ENCODE measurements at regions not wholly inside any gene's neighbourhood (a gene's known extent, or its start where the extent isn't known, plus 50 kb on each side); places are given as distances from the start of the nearest gene placed in this dataset.
"Not testable (repeated sequence)": the region's sequence is repeated elsewhere in the genome, so short reads cannot be mapped to it uniquely, and the experiment has no call there.

DNA sequence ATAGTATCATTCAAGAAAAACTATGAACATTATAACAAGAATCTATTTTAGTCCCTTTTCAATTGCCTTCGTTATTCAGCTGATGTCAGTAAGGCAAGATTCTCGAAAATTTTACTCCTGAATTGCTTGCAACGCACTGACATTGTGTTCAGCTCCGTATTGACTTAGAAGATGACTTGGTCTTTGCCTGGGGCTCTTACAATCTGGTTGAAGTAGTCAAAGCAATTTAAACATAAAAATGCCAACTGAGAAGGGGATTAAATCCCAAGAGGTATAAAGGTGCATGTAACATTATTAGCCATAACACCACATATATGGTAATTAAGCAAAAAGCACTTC, 507.1 kb downstream of the CENPC start:
- DNase-seq (ENCODE audit: low read depth) = no peak

DNA sequence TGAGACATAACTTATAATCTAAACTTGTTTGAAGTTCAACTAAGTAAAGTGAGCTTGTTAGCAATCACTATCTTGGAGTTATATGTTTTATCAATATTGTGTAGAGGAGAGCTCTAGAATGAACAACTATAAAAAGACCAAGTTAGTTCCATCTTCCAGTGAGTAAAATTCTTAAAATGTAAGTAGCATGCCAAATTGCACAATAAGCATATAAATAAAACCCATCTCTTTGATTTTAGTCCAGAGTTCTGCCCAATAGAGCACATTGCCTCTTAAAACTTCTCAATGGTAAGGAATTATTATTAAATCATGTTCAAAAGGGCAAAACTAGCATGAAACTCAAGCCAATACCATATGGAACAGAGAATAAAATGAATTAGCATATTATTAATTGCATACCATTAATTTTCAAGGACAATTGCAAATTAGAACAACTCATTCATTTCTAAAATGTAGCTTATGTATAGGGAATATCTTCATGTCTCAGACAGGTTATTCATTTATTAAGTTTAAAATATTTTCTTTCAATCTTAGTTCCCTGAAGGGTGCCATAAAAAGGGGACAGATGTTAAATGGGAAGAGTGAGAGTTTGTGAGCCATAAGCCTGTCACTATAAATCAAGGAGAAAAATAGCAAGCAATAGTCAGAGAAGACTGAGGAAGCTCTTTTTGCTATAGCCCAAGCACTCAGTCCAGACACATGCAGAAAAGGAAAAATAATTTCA, 507.6 kb downstream of the CENPC start:
- DNase-seq (ENCODE audit: low read depth) = no peak

DNA sequence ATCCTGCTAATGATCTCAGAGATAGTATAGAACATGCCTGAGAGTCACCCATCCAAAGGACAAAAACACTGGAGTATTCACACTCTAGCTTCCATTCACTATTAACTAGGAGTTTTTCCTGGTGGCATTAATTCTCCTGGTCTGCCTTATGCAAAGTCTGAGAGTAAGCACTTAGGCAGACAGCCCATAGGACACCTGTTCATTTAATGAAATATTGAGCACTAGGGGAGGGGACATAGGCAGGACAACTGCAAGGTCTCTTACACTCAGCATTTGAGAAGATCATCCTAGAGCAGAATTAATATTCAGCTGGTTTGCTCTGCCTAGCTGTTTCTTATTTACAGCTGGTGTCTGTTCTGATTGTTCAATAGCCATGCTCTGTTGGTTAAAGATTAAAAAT, 508.5 kb downstream of the CENPC start:
- DNase-seq (ENCODE audit: low read depth) = no peak

GRCh38 chr4:67035986-67036385, 509.3 kb downstream of the CENPC start:
- DNase-seq (ENCODE audit: low read depth) = peak; percentile 73

GRCh38 chr4:67035501-67035900, 509.8 kb downstream of the CENPC start:
- peak; percentile 94 for DNase-seq (ENCODE audit: low read depth)

- DNase-seq (ENCODE audit: low read depth) = no peak
These were observed 514.7 kb downstream of the CENPC start for GRCh38 chr4:67030636-67031035.

GRCh38 chr4:67020438-67020797, 524.9 kb downstream of the CENPC start:
- no peak for DNase-seq (ENCODE audit: low read depth)

DNA sequence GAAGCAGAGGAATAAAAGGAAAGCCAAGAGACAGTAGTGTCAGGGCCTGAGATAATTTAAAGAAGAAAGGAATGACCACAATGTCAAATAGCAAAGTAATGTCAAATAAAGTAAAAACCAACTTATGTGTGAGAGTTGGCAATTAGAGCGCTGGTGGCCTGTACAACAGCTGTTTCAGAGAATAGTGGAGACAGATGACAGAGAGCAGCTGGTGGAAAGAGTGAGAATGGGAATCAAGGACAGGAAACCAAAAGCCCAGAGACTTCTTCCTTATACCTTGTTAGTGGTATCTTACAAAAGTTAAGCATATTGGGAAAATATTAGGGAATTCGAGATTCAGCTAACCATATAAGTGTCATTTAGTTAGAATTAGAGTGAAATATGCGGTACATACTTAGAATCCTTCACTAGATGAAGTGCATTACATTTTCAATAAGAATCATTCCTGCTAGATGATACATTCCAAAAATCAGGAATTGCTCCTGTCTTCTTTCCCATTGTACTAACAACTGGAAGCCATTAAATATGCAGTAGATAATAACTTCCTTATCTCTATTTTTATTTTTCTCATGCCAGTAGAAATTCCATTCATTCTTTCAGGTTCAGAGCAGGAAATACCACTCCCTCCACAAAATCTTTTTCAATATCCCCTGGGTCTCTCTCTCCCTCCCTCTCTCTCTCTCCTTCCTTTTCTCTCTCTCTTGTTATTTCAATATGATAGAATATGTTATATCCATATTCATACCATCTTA, 525.4 kb downstream of the CENPC start:
- peak; percentile 7 for DNase-seq (ENCODE audit: low read depth)

- no peak for DNase-seq (ENCODE audit: low read depth)
These were observed 530.7 kb downstream of the CENPC start for GRCh38 chr4:67014592-67014991.

- no peak for DNase-seq (ENCODE audit: low read depth)
These were observed 538.5 kb downstream of the CENPC start for GRCh38 chr4:67006791-67007190.

- peak; percentile 12 for DNase-seq (ENCODE audit: low read depth)
These were observed 553.8 kb downstream of the CENPC start for GRCh38 chr4:66991521-66991920.

- no peak for DNase-seq (ENCODE audit: low read depth)
These were observed 570.6 kb downstream of the CENPC start for GRCh38 chr4:66974665-66975064.

DNA sequence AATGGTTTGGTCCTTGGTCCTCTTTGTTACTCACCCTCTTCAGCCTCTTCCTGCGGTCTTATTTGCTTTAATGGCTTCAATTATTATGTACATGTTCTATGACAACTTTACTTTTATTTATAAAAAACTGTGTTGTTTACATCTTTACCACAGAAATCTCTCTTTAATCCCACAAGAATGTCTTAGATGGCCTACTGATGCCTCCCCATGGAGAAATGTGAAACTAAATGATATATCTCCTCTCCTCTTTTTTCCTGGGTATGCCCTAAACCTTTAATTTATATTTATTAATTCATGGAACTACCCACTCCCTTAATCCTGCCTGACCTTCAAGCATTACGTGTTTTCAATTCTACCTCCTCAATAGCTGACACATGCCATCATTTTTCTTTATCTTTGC, 573.2 kb downstream of the CENPC start:
- peak; percentile 7 for DNase-seq (ENCODE audit: low read depth)

- no peak for DNase-seq (ENCODE audit: low read depth)
These were observed 580.8 kb downstream of the CENPC start for GRCh38 chr4:66964467-66964866.

DNA sequence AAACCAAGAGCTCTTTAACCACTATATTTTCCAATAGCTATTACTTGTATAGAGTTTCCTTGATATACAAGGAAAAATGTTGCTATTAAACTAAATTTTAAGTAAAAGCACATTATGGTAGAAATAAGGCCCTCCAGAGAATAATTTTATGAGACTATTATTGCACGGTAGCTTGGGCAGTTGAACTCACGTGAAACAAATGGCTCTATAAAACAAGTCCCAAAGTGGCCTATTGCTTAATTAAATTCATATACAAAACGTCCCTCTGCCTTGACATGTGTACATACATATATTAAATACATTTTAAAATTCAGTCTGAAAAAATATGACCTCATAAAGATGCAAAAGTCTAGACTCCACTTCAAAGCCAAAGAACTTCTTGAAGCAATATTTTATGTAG, 582.2 kb downstream of the CENPC start:
- DNase-seq (ENCODE audit: low read depth) = no peak

DNA sequence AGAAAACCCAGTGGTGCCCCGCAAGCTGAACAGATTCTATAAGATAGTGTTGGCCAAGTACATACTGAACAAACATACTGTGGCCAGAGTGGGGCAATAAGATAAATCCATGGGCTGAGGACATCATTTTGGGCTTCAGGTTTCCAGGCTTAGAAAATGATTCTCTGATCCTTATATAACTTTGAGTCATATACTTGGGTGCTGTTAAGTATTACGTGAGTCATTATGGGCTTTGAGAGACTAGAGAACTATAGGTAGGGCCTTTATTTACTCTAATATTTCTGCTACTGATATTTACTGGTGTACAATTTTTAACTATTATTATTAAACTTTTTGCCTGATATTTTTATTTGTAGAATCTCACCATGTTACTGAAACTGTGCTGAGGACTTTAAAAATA, 586.1 kb downstream of the CENPC start:
- DNase-seq (ENCODE audit: low read depth) = no peak

DNA sequence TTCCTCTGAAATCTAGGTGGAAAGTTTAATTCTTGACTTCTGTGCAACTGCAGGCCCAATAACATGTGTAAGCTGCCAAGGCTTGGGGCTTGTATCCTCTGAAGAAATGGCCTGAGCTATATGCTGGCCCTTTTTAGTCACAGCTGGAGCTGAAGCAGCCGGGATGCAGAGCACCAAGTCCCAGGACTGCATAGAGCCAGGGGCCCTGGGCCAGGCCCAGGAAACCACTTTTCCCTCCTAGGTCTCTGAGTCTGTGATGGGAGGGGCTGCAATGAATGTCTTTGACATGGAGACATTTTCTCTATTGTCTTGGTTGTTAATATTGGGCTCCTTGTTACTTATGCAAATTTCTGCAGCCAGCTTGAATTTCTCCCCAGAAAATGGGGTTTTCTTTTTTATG, 588.5 kb downstream of the CENPC start:
- no peak for DNase-seq (ENCODE audit: low read depth)

DNA sequence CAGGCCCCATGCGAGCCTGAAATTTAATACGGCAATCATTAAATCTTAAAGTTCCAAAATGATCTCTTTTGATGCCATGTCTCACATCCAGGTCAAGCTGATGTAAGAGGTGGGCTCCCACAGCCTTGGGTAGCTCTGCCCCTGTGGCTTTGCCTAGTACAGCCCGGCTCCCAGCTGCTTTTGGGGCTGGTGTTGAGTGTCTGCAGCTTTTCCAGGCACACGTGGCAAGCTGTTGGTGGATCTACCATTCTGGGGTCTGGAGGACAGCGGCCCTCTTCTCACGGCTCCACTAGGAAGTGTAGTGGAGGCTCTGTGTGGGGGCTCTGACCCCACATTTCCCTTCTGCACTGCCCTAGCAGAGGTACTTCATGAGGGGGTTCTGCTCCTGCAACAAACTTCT, 588.9 kb downstream of the CENPC start:
- DNase-seq (ENCODE audit: low read depth) = no peak

GRCh38 chr4:66955784-66956183, 589.5 kb downstream of the CENPC start:
- no peak for DNase-seq (ENCODE audit: low read depth)

GRCh38 chr4:66949419-66949818, 595.9 kb downstream of the CENPC start:
- DNase-seq (ENCODE audit: low read depth) = no peak

DNA sequence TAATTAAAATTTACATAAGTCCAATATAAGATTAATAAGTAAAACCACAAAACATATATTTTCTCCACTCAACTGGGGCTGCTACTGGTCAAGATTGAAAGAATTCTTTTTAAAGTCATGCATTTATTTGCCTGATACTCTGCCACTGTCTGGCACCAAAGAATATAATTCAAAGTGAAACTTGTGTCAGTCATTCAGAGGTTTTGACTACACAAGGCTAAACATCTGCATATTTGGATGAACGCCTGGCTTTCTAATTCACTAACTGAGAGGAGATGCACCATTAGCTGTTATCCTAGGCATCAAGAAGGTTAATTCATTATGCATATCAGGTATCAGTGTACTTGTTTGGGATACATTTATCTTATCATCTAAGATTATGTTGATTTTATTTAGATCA, 598.5 kb downstream of the CENPC start:
- DNase-seq (ENCODE audit: low read depth) = no peak

DNA sequence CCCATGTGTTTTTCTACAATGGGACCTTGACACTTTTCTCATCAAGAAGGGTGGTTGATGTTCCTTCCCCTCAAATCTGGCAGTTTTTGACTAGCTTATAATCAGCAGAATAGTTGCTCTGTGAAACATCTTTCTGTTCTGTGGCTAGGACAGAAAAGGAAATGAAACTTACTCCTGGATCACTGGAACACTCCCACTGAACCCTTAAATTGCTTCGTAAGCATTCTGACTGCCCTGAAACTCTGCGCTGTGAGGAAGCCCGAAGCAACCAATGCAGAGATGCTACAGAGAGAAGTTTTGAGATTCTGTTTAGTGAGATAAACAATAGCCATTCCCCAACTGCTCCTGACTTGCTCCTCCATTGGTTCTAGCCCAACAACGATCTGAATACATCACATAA, 602.2 kb downstream of the CENPC start:
- DNase-seq (ENCODE audit: low read depth) = no peak

DNA sequence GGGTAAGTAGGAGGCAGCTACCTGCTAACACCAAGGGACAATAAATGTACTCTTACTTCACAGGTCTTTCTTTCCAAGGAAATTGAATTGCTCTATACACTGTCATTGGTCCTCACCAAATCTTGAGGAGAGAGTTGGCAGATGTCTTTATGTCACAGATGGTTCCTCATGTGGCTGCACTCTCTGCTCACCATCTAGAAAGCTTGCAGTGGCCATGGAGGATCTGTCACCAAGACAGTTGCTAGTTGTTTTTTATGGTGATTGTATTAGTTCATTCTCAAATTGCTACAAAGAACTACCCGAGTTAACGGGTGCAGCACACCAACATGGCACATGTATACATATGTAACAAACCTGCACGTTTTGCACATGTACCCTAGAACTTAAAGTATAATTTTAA, 613.3 kb downstream of the CENPC start:
- DNase-seq (ENCODE audit: low read depth) = not testable (repeated sequence)

DNA sequence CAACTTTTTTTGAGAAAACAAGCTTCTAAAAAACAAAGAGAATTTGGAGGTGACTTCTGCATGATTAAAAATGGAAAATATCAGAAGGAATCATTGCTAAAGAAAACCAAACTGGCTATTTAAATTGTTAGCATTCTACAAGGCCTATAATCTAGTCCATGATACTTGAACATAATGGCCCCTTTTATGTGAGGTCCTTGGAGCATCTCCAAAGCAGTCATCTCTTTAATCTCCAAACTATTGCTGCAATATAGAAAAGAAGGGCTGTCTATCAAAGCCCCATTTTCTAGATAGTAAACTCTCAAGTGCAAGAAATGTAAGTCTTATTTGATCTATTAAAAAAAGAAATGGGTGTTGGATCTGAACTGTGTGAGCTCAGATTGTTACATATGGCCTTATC, 615.1 kb downstream of the CENPC start:
- no peak for DNase-seq (ENCODE audit: low read depth)
